Activated naive CD8-positive, alpha-beta T cell treated with anti-CD3 and anti-CD28 coated beads, Interleukin-2, amount 50 U/mL, for 24 hours (primary cell): ENCODE measurements at regions not wholly inside any gene's neighbourhood (a gene's known extent, or its start where the extent isn't known, plus 50 kb on each side); places are given as distances from the start of the nearest gene placed in this dataset.

ENCODE experiments used
- ATAC-seq: fragments of 150-1000 bp; cut with Tn5 transposase; one replicate; pipeline ENCODE4 v1.10.0; 2021
- DNase-seq: peaks from one replicate; pipeline ENCODE4 v3.0.0; 2021
- H3K27ac Mint-ChIP-seq: one replicate; pipeline ENCODE4 v1.8.0; 2021; ENCODE audit warnings: mild to moderate bottlenecking, mixed read lengths
- H3K27me3 Mint-ChIP-seq: one replicate; pipeline ENCODE4 v1.8.0; 2021; ENCODE audit warnings: mixed read lengths
- H3K36me3 Mint-ChIP-seq: one replicate; pipeline ENCODE4 v1.8.0; 2021; ENCODE audit warnings: low read depth, mixed read lengths
- H3K4me1 Mint-ChIP-seq: one replicate; pipeline ENCODE4 v1.8.0; 2021; ENCODE audit warnings: mixed read lengths
- H3K4me3 Mint-ChIP-seq: one replicate; pipeline ENCODE4 v1.8.0; 2021; ENCODE audit warnings: mild to moderate bottlenecking, moderate library complexity, mixed read lengths
- H3K9me3 Mint-ChIP-seq: one replicate; pipeline ENCODE4 v1.8.0; 2021; ENCODE audit warnings: mixed read lengths

DNA sequence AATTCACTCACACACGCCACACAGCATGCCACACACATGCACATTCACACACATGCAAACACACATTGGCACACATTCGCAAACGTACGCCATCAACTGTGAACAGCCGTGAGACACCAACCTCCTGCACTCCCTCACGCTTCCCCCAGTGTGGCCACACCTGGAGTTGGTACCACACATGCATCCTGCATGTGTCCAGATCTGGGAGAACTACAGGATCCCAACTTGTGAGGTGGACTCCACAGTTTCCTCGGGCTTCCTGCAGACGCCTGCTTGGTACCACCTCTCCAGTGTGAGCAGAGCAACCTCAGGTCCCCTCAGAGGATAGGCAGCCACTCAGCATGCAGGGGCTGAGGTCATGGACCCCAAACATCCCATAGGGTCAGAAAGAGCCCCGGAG lies 239.0 kb downstream of the EIPR1 start:
- H3K4me3 Mint-ChIP-seq, result no peak overlapping the region
- no peaks in the 10 kb centered on the region for H3K27me3 Mint-ChIP-seq
- ATAC-seq (no peak), DNase-seq (no peak)
- H3K4me1 Mint-ChIP-seq, result no peaks in the 10 kb centered on the region
- no peak overlapping the region for H3K27ac Mint-ChIP-seq
- H3K36me3 Mint-ChIP-seq, result no peaks in the 10 kb centered on the region
- H3K9me3 Mint-ChIP-seq, result peaks cover 8% of the 10 kb centered on the region

DNA sequence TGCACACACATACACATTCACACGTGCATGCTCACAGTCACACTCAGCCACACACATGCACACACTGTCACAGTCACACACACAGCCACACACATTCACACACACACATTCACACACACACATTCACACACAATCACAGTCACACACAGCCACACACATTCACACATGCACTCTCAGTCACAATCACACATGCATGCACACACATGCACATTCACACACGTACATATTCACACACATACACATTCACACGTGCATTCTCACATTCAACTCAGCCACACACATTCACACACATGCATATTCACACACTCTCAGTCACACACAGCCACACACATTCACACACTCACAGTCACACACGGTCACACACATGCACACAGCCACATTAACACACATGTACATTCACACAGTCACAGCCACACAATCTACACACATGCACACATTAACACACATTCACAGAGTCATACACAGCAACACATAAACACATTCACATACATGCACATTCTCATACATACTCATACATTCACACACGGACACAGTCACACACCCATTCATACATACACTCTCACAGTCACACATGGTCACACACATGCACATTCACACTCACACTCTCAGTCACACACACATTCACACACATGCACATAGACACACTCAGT lies 239.8 kb downstream of the EIPR1 start:
- Mint-ChIP-seq H3K4me3 (no peak overlapping the region), H3K27me3 (no peaks in the 10 kb centered on the region), H3K36me3 (no peaks in the 10 kb centered on the region), H3K27ac (no peak overlapping the region), H3K4me1 (no peaks in the 10 kb centered on the region), H3K9me3 (peaks cover 8% of the 10 kb centered on the region)
- no peak for ATAC-seq
- no peak for DNase-seq

DNA sequence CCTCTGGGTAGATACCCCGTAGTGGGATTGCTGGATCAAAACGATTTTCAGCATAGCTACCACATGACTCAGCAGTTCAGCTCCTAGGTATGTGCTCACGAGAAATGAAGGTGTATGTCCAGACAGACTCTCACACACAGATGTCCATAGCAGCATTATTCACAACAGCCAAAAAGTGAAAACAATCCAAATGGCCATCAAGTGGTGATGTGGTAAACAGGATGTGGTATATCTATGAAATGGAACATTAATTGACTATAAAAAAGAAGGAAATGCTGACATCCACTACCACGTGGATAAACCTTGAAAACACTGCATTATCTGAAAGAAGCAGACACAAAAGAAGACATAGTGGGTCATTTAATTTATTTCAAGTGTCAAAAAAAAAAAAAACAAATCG lies 241.9 kb downstream of the EIPR1 start:
- ATAC-seq (no peak), DNase-seq (no peak)
- H3K4me3 Mint-ChIP-seq, result no peak overlapping the region
- H3K27ac Mint-ChIP-seq, result no peak overlapping the region
- peaks cover 8% of the 10 kb centered on the region for H3K9me3 Mint-ChIP-seq
- peaks cover 2% of the 10 kb centered on the region for H3K27me3 Mint-ChIP-seq
- no peaks in the 10 kb centered on the region for H3K4me1 Mint-ChIP-seq
- no peaks in the 10 kb centered on the region for H3K36me3 Mint-ChIP-seq

DNA sequence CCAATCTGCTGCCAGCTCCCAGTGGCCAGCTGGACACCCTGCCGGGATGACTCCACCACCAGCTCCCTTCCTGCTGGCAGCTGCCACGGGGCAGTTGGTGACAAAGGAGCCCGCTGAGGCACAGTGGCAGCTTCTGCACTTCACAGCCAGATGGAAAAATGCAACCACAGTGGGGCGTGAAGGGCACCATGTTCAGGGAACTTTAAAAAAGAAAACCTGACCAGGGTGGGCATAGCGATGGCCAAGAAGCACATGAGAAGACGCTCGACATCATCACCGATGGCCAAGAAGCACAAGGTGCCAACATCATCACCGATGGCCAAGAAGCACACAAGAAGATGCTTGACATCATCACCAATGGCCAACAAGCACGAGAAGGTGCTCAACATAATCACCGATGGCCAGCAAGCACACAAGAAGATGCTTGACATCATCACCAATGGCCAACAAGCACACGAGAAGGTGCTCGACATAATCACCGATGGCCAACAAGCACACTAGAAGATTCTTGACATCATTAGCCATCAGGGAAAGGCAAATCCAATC lies 243.5 kb downstream of the EIPR1 start:
- peaks cover 5% of the 10 kb centered on the region for H3K27me3 Mint-ChIP-seq
- no peaks in the 10 kb centered on the region for H3K36me3 Mint-ChIP-seq
- H3K4me3 Mint-ChIP-seq, result no peak overlapping the region
- no peaks in the 10 kb centered on the region for H3K4me1 Mint-ChIP-seq
- no peak overlapping the region for H3K27ac Mint-ChIP-seq
- peaks cover 8% of the 10 kb centered on the region for H3K9me3 Mint-ChIP-seq
- ATAC-seq (no peak), DNase-seq (no peak)

DNA sequence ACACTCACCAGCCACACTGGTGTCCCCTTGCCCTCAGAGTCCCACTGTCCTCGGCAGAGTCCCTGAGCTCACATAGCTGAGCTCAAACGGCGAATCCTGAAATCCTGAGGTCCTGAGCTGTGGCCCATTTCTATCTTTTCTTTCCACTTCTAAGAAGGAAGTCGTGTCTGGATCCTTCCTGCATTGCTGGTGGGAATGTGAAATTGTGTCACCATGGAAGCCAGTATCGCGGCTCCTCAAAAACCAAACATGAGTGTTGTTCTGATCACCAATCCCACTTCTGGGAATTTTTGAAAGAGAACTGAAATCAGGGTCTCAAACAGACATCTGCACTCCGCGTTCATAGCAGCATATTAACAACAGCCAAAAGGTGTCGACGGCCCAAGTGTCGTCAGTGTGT lies 244.7 kb downstream of the EIPR1 start:
- DNase-seq (no peak), ATAC-seq (no peak)
- no peaks in the 10 kb centered on the region for H3K36me3 Mint-ChIP-seq
- H3K4me1 Mint-ChIP-seq, result no peaks in the 10 kb centered on the region
- H3K27ac Mint-ChIP-seq, result no peak overlapping the region
- H3K27me3 Mint-ChIP-seq, result peaks cover 5% of the 10 kb centered on the region
- H3K4me3 Mint-ChIP-seq, result no peak overlapping the region
- peaks cover 8% of the 10 kb centered on the region for H3K9me3 Mint-ChIP-seq

DNA sequence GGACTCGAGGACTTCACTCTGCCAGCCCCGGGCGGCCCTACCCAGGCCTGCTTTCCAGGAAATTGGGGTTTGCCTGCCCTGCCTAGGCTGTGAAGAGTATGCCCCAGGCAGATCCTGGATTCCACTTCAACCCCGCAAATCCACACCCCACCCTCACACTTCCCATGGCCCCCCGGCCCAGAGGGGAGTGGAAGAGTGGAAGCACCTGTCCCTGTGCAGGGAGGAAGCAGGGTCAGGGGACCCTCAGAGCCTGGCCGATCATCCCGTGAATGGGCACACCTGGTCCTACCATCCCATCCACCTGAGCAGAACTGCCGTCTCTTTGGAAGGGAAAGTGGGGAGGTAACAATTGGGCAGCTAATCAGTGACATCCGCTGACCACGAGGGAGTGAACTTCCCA lies 245.2 kb downstream of the EIPR1 start:
- Mint-ChIP-seq H3K27me3 (peaks cover 5% of the 10 kb centered on the region), H3K27ac (no peak overlapping the region), H3K4me1 (peaks cover under 1% of the 10 kb centered on the region), H3K9me3 (peaks cover 8% of the 10 kb centered on the region), H3K36me3 (no peaks in the 10 kb centered on the region), H3K4me3 (no peak overlapping the region)
- DNase-seq (no peak), ATAC-seq (no peak)

DNA sequence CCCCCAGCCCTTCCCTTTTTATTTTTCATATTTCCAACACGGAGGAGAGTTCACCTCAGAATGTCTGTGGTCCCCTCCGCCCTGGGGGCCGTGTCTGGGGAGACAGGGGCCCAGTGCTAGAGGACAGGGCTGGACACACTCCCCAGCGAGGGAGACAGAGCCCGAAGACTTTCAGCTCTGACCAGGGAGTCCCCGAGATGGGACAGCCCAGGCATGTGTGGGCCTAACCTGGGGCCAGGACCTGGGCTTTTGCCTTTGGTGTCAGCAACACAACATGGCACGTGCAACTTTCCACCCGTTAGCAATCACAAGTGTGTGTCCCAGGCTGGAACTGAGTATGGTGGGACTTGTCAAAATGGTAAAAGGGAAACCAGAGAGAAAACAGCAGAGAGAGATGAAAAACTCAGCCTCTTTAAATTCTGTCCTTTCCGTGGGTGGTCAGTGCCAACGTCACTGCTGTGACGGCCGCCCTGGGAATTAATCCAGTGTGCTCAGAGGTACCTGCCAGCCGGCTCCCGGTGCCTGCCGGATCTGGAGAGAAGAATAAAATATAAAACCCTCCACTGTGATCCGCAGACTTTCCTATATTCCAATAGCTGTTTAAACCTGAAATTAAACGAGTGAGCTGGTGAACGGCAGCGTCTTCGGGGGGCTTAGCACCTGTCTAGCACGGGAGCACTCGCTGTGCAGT lies 245.8 kb downstream of the EIPR1 start:
- H3K27me3 Mint-ChIP-seq, result peaks cover 5% of the 10 kb centered on the region
- DNase-seq, result no peak
- no peak for ATAC-seq
- no peak overlapping the region for H3K27ac Mint-ChIP-seq
- H3K4me1 Mint-ChIP-seq, result peaks cover 4% of the 10 kb centered on the region
- no peak overlapping the region for H3K4me3 Mint-ChIP-seq
- H3K36me3 Mint-ChIP-seq, result no peaks in the 10 kb centered on the region
- H3K9me3 Mint-ChIP-seq, result peaks cover 8% of the 10 kb centered on the region

DNA sequence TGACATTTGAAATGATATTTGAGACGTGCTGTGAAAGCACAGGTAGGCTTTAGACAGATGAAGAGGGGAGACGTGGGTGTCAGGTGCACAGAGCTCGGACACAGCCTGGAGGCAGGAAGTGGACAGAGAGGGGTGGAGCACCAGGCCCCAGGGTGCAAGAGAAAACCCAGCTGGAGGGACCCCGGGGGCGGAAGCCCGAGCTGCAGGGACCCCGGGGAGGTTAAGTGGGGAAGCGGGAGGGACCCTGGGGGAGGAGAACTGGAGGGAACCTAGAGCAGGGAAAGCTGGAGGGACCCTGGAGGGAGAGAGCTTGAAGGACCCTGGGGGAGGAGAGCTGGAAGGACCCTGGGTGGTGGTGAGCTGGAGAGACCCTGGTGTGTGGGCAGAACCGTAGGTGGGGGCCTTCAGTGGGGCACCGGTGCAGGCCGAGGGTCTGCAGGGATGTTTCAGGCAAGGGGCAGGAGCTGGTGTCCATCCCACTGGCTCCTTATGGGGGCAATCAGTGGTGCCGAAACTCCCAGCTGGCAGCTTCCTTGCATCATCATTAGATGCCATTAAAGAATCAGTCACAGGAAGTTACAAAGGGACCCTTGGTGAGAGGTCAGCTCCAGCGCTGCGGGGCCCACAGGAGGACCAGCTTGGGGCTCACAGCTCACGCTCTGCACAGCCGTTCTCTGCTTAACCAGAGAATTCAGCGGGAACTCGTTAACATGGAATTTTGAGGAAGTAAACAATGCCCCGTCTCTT lies 246.6 kb downstream of the EIPR1 start:
- no peak for ATAC-seq
- H3K4me1 Mint-ChIP-seq, result peaks cover 4% of the 10 kb centered on the region

DNA sequence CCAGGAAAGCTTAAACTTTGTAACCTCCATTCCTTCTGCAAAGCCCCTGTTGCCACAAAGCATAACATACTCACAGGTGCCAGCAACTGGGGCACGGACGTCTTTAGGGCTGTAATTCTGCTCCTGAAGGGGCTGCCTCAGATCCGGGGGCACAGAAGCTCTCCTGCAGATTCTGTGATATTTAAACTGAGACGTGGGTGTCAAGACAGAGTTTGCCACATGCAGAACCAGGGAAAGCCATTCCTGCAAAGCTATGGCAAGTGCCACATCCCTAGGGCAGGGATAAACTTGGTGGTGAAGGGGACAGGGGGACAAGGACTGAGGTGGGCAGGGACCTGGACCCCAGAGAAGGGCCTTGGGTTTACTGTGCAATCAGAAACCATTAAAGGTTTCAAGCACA lies 247.2 kb downstream of the EIPR1 start:
- H3K36me3 Mint-ChIP-seq, result no peaks in the 10 kb centered on the region

More for the DNA sequence above, 246.6 kb downstream of the EIPR1 start:
- H3K36me3 Mint-ChIP-seq, result no peaks in the 10 kb centered on the region
- H3K27ac Mint-ChIP-seq, result no peak overlapping the region
- H3K9me3 Mint-ChIP-seq, result peaks cover 8% of the 10 kb centered on the region
- DNase-seq, result no peak
- peaks cover 5% of the 10 kb centered on the region for H3K27me3 Mint-ChIP-seq
- H3K4me3 Mint-ChIP-seq, result no peak overlapping the region

DNA sequence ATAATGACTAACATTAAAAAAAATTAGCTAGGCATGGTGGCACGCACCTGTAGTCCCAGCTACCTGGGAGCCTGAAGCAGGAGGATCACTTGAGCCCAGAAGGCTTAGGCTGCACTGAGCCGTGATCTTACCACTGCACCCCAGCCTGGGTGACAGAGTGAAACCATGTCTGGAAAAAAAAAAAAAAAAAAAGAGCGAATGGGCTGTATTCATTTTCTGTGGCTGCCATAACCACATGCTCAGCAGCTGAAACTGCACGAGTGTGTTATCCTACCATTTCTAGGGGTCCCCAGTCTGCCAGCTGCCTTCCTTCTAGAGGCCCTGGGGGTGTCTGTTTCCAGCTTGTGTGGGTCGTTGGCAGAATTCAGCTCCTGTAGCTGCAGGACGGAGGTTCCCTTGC lies 247.8 kb downstream of the EIPR1 start:
- peaks cover 4% of the 10 kb centered on the region for H3K4me1 Mint-ChIP-seq
- peaks cover 5% of the 10 kb centered on the region for H3K27me3 Mint-ChIP-seq
- H3K9me3 Mint-ChIP-seq, result no peaks in the 10 kb centered on the region
- DNase-seq (no peak), ATAC-seq (no peak)
- no peaks in the 10 kb centered on the region for H3K36me3 Mint-ChIP-seq
- no peak overlapping the region for H3K4me3 Mint-ChIP-seq
- no peak overlapping the region for H3K27ac Mint-ChIP-seq

More for the DNA sequence above, 247.2 kb downstream of the EIPR1 start:
- DNase-seq, result no peak
- H3K4me1 Mint-ChIP-seq, result peaks cover 4% of the 10 kb centered on the region
- H3K27ac Mint-ChIP-seq, result no peak overlapping the region
- peaks cover 4% of the 10 kb centered on the region for H3K9me3 Mint-ChIP-seq
- no peak for ATAC-seq
- no peak overlapping the region for H3K4me3 Mint-ChIP-seq
- peaks cover 5% of the 10 kb centered on the region for H3K27me3 Mint-ChIP-seq

DNA sequence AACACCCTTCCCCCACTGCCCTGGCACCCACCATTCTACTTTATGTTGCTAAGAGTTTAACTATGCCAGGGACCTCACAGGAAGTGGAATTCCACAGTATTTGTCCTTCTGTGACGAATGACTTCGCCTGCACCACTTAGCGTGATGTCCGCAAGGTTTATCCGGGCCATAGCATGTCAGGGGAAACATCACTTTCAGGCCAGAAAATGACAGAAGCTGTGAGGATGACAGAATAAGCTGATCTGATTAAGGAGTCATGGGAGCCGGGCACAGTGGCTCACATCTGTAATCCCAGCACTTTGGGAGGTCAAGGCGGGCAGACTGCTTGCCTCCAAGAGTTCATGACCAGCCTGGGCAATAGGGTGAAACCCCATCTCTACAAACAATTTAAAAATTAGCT lies 248.8 kb downstream of the EIPR1 start:
- no peak overlapping the region for H3K27ac Mint-ChIP-seq
- no peak for DNase-seq

DNA sequence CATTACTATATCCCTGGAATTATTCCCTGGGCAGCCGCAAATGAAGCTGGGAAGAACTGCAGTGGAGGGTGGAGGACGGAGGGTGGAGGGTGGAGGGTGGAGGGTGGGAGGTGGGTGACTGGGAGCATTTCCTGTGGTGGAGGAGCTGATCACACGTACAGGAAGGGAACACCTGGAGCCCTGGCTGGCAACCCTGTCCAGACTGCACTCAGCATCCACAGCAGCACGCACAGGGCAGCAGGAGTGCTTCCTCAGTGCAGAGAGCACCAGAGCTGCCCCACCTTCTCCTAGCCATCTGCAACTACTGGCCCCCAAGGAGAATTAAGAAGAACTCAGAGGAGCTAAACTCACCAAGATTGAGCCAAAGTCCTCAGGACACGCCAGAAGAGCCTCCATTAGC lies 249.9 kb downstream of the EIPR1 start:
- no peak overlapping the region for H3K4me3 Mint-ChIP-seq
- peaks cover 5% of the 10 kb centered on the region for H3K27me3 Mint-ChIP-seq
- peaks cover 4% of the 10 kb centered on the region for H3K4me1 Mint-ChIP-seq
- H3K9me3 Mint-ChIP-seq, result no peaks in the 10 kb centered on the region
- no peak overlapping the region for H3K27ac Mint-ChIP-seq
- no peak for ATAC-seq
- H3K36me3 Mint-ChIP-seq, result no peaks in the 10 kb centered on the region
- DNase-seq, result no peak

More for the DNA sequence above, 248.8 kb downstream of the EIPR1 start:
- Mint-ChIP-seq H3K4me1 (peaks cover 4% of the 10 kb centered on the region), H3K9me3 (no peaks in the 10 kb centered on the region), H3K4me3 (no peak overlapping the region), H3K36me3 (no peaks in the 10 kb centered on the region), H3K27me3 (peaks cover 5% of the 10 kb centered on the region)
- no peak for ATAC-seq

DNA sequence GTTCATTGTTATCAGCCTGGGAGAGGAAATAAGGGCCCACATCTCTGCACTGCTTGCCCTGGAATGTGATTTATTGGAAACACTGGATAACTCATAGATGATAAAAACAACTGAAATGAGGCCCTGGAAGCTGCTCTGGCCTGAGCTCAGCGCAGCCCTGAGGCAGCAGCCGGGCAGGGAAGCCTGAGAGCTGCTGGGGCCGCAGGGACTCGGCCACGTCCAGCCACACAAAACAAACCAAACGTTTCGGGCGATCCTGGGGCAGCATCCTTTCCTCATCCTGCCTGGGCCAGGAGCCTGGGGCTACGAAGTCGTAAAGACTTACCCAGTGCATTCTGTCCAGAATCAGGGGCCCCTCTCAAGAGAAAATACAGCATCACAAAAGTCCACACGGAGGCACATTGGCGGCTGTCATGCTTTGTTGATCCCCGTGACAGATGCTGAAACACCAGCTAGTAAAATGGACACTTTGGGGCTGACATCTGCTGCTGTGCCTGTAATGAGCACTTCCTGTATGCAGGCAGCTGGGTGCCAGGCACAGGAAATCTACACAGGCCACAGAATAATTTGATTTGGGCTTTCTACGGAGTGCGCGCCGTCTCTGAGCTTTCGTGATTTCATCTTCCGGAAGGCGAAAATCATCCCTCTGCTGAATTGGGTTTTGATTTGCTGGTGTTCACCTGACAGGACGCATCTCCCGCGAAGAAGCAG lies 250.6 kb downstream of the EIPR1 start:
- DNase-seq (no peak), ATAC-seq (no peak)
- Mint-ChIP-seq H3K9me3 (no peaks in the 10 kb centered on the region), H3K36me3 (no peaks in the 10 kb centered on the region), H3K4me3 (no peak overlapping the region), H3K4me1 (peaks cover 4% of the 10 kb centered on the region), H3K27ac (no peak overlapping the region), H3K27me3 (peaks cover 5% of the 10 kb centered on the region)

DNA sequence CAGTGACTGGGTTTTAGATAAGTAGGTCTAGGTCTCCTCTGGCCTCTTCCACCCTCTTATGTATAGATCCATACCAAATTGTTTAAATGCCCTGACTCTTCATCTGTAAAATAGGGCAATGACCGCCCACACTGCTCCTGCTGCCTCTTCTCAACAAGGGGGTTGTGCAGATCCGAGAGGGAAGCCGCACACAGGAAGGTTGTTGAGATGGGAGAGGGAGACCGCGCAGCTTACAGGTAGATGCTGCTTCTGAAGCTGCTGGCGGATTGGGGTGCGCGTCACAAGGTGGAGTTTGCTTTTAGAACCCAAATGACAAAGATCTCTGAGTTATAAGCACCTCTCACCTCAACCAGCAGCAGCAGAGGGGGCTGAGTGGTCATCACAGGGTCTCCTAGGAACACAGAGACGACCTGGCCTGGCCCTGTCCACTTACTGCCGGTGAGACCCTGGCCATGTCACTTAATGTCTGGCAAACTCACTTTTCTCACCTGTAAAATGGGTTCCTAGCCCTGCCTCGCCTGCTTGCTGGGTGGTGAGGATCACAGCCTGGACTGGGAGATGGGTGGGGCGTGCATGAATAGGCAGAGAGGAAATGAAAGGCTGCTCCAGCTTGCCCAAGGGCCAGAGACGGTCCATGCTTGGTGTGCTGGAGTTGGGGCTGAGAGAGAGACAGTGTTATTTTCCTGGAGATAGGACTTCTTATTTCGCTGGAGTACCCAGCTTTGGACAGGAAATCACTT lies 251.3 kb downstream of the EIPR1 start:
- H3K9me3 Mint-ChIP-seq, result no peaks in the 10 kb centered on the region
- DNase-seq (no peak), ATAC-seq (no peak)
- H3K27me3 Mint-ChIP-seq, result peaks cover 5% of the 10 kb centered on the region
- H3K27ac Mint-ChIP-seq, result no peak overlapping the region
- no peak overlapping the region for H3K4me3 Mint-ChIP-seq
- H3K4me1 Mint-ChIP-seq, result peaks cover 4% of the 10 kb centered on the region
- no peaks in the 10 kb centered on the region for H3K36me3 Mint-ChIP-seq
